Activated CD8-positive, alpha-beta T cell treated with anti-CD3 and anti-CD28 coated beads for 36 hours (primary cell): ENCODE measurements at regions not wholly inside any gene's neighbourhood (a gene's known extent, or its start where the extent isn't known, plus 50 kb on each side); places are given as distances from the start of the nearest gene placed in this dataset.

ENCODE experiments used
- ATAC-seq: fragments of 200-7000 bp; cut with Tn5 transposase; one replicate; pipeline ENCODE4 v1.10.0; 2021; ENCODE audit warnings: mild to moderate bottlenecking, moderate library complexity
- CTCF ChIA-PET: fragments of 350-600 bp; sonication (Branson Sonifier 250); formaldehyde crosslinking; loops from one replicate; lab custom pipeline; 2021; ENCODE audit warnings: antibody characterized with exemption; lab: Charles Lee
- POLR2A ChIA-PET: fragments of 350-600 bp; sonication (Branson Sonifier 250); formaldehyde crosslinking; loops from one replicate; lab custom pipeline; 2021; ENCODE audit warnings: antibody characterized with exemption; lab: Charles Lee
- DNase-seq: peaks from one replicate; pipeline ENCODE4 v3.0.0-alpha.2; 2020
- H3K27ac Mint-ChIP-seq: one replicate; pipeline ENCODE4 v1.8.0; 2021; ENCODE audit warnings: mild to moderate bottlenecking, mixed read lengths
- H3K27me3 Mint-ChIP-seq: one replicate; pipeline ENCODE4 v1.8.0; 2021; ENCODE audit warnings: mixed read lengths
- H3K36me3 Mint-ChIP-seq: one replicate; pipeline ENCODE4 v1.8.0; 2021; ENCODE audit warnings: low read depth, mixed read lengths
- H3K4me1 Mint-ChIP-seq: one replicate; pipeline ENCODE4 v1.8.0; 2021; ENCODE audit warnings: low read depth, mixed read lengths
- H3K4me3 Mint-ChIP-seq: one replicate; pipeline ENCODE4 v1.8.0; 2021; ENCODE audit warnings: mild to moderate bottlenecking, moderate library complexity, mixed read lengths
- H3K9me3 Mint-ChIP-seq: one replicate; pipeline ENCODE4 v1.8.0; 2021; ENCODE audit warnings: mixed read lengths
- intact Hi-C: fragments of 100-400 bp; cut with micrococcal nuclease; formaldehyde crosslinking; loops from one replicate; pipeline ENCODE4 v1.10.0; 2022
- TF ChIP-seq, protein P1 (sequence below): fragments of 200-600 bp; IDR thresholded peaks from one replicate; pipeline ENCODE4 v1.8.0; 2022; ENCODE audit warnings: antibody characterized with exemption, mild to moderate bottlenecking

DNA sequence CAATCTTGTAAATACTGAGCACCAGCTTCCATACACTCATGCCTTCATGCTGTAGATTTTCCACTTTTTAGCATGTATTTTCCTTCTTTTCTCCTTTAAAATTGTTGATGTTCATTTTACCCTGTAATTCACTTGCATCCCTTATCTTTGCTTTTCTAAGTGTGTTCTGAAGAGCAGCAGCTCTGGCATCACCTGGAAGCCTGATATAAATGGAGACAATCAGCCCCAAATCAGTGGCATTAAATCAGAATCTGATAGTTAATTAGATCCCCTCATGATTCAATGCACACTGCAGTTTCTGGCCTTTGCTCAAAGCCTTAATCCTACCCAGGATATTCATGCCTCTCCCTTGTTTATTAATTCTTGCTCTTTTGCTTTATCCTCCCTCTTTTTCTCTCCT lies 942.4 kb downstream of the XPNPEP1 start:
- intact Hi-C loops = no loop called here
- CTCF ChIA-PET = no interaction called here
- DNase-seq = no peak
- POLR2A ChIA-PET = no interaction called here
- TF ChIP-seq, protein P1, sequence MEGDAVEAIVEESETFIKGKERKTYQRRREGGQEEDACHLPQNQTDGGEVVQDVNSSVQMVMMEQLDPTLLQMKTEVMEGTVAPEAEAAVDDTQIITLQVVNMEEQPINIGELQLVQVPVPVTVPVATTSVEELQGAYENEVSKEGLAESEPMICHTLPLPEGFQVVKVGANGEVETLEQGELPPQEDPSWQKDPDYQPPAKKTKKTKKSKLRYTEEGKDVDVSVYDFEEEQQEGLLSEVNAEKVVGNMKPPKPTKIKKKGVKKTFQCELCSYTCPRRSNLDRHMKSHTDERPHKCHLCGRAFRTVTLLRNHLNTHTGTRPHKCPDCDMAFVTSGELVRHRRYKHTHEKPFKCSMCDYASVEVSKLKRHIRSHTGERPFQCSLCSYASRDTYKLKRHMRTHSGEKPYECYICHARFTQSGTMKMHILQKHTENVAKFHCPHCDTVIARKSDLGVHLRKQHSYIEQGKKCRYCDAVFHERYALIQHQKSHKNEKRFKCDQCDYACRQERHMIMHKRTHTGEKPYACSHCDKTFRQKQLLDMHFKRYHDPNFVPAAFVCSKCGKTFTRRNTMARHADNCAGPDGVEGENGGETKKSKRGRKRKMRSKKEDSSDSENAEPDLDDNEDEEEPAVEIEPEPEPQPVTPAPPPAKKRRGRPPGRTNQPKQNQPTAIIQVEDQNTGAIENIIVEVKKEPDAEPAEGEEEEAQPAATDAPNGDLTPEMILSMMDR = no peak
- Mint-ChIP-seq H3K36me3 (no peaks in the 10 kb centered on the region), H3K9me3 (peaks cover 17% of the 10 kb centered on the region), H3K27ac (no peak overlapping the region), H3K27me3 (no peaks in the 10 kb centered on the region), H3K4me1 (no peaks in the 10 kb centered on the region), H3K4me3 (no peak overlapping the region)
- ATAC-seq = no peak

DNA sequence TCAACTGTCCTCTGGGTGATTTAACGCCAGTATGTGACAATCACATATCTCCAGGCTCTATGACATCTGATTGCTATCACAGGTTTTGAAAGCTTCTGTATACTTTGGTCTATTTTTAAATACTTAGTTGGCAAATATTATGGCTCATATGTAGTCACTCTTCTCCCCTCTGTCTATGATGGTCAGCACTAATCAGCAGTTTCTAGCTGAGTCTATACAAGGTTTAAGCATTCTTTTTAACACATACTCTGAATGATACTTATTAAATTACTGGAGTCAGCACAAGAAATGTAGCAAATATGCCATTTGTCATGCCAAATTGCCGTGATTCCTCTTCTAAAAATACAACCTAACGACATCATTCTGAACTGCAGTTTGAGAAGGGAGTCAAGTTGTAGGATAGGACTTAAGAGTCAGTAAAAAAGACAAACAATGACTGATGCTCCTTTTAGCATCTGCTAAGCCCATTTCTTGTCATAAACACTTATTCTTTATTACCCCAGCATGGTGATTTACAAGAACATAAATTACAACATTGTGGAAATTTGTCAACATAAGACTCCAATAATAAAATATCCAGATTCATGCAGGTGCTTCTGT lies 947.8 kb downstream of the XPNPEP1 start:
- Mint-ChIP-seq H3K27ac (no peak overlapping the region), H3K36me3 (no peaks in the 10 kb centered on the region), H3K9me3 (peaks cover 17% of the 10 kb centered on the region), H3K27me3 (no peaks in the 10 kb centered on the region), H3K4me3 (no peak overlapping the region), H3K4me1 (no peaks in the 10 kb centered on the region)
- TF ChIP-seq, protein P1 = no peak
- intact Hi-C loops = no loop called here
- POLR2A ChIA-PET = no interaction called here
- DNase-seq = no peak
- no peak for ATAC-seq
- CTCF ChIA-PET = no interaction called here

DNA sequence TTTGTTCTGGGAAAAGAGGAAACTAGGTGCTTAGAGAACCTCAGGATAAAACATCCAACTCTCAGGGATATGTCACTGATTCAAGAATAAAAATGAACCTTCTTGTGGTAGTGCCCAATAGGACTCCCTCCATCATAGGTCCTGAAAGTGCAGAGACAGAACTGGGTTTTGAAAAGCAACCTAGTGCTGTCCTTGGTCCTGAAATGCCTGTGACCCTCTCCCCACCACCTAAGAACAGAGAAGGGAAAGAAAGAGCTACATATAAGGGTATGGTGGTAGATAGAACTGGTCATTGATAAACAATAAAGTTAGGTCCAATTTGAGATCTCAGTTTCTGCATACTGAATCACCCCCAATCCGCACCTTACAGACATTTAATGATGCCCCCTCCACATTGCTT lies 953.3 kb downstream of the XPNPEP1 start:
- POLR2A ChIA-PET = no interaction called here
- Mint-ChIP-seq H3K4me3 (no peak overlapping the region), H3K4me1 (no peaks in the 10 kb centered on the region), H3K27me3 (no peaks in the 10 kb centered on the region), H3K27ac (no peak overlapping the region), H3K9me3 (peaks cover 10% of the 10 kb centered on the region), H3K36me3 (no peaks in the 10 kb centered on the region)
- intact Hi-C loops = no loop called here
- CTCF ChIA-PET = interaction anchor here (0.9 kb wide), 1 partner anchor 35 kb away, joined by 3 read pairs; no protein-coding TSS in a partner anchor
- ATAC-seq = no peak
- TF ChIP-seq, protein P1 = no peak
- DNase-seq = no peak

DNA sequence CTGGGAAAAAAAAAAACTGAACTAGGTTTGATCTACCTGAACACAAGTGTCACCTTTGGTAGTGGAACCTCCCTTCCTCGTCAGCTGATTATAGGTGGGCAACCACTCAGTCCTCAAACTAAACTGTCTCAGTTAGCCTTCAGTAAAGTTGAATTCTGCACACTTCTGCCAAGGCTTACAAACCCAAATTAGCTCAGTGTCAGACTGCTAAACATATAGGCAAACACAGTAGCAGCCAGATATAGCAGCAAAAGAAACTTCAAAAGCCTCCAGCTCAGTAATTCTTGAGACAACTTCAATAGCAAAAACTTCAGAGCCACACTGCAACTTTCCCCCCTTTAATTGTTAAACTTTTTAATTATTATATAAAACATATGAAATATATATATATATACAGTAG lies 956.9 kb downstream of the XPNPEP1 start:
- Mint-ChIP-seq H3K27ac (no peak overlapping the region), H3K9me3 (peaks cover 2% of the 10 kb centered on the region), H3K4me1 (no peaks in the 10 kb centered on the region), H3K36me3 (no peaks in the 10 kb centered on the region), H3K4me3 (no peak overlapping the region), H3K27me3 (no peaks in the 10 kb centered on the region)
- ChIA-PET CTCF (interaction anchor here (0.6 kb wide), 1 partner anchor 114 kb away, joined by 4 read pairs; no protein-coding TSS in a partner anchor), POLR2A (no interaction called here)
- TF ChIP-seq, protein P1 = no peak
- no peak for DNase-seq
- no peak for ATAC-seq
- intact Hi-C loops = no loop called here

DNA sequence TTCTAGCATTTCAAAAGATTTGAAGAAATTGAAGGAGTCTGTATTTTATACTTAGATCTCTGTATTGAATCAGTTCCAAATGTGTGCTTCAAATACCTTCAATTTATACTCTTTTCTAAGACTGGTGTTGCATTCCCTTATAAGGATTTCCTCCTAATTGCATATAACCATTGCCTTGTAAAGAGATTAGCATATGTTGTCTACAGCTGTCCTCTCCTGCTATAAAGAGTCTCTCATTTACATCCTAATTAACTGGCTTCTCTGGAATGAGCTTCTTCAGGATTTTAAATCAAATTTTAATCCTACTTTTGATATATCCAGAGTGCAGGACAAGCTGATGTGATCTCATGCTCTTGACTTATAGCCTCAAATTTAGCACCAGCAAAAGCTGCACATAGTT lies 957.3 kb downstream of the XPNPEP1 start:
- CTCF ChIA-PET = interaction anchor here (0.6 kb wide), 1 partner anchor 114 kb away, joined by 4 read pairs; no protein-coding TSS in a partner anchor
- Mint-ChIP-seq H3K27me3 (no peaks in the 10 kb centered on the region), H3K9me3 (peaks cover 2% of the 10 kb centered on the region), H3K4me3 (no peak overlapping the region), H3K4me1 (no peaks in the 10 kb centered on the region), H3K27ac (no peak overlapping the region), H3K36me3 (no peaks in the 10 kb centered on the region)
- no peak for ATAC-seq
- DNase-seq = no peak
- TF ChIP-seq, protein P1 = no peak
- intact Hi-C loops = no loop called here
- POLR2A ChIA-PET = no interaction called here
